ENCODE measurements at regions not wholly inside any gene's neighbourhood (a gene's known extent, or its start where the extent isn't known, plus 50 kb on each side); places are given as distances from the start of the nearest gene placed in this dataset.

GRCh38 chr1:104878203-104878909 is 1128.7 kb downstream of the AMY1C start:
- Histone ChIP-seq H3K27ac (ENCODE audit: insufficient read depth, low read depth, low read length) (no peak overlapping the region), H3K36me3 (ENCODE audit: control insufficient read depth in 2 of 2, extremely low read depth in 1 of 2, insufficient read depth in 2 of 2, low read length in 2 of 2) (no peaks in the 10 kb centered on the region), H4K20me1 (replicated peaks; ENCODE audit: control insufficient read depth, extremely low read depth, insufficient read depth, low read length) (no peaks in the 10 kb centered on the region), H3K4me3 (replicated peaks in 1 of 3; ENCODE audit: insufficient read depth in 1 of 3, low read depth in 1 of 3, low read length in 3 of 3) (no peak overlapping the region), H3K9ac (replicated peaks; ENCODE audit: extremely low read depth, insufficient read depth, low read length) (no peak overlapping the region), H2AFZ (ENCODE audit: low read depth, low read length) (no peak overlapping the region), H3K79me2 (ENCODE audit: control insufficient read depth, insufficient read depth, low read length) (no peaks in the 10 kb centered on the region), H3K9me3 (replicated peaks; ENCODE audit: control insufficient read depth, insufficient read depth, low read length) (no peaks in the 10 kb centered on the region), H3K4me1 (ENCODE audit: control insufficient read depth, extremely low read depth, insufficient read depth, low read length) (no peaks in the 10 kb centered on the region), H3K4me2 (ENCODE audit: insufficient read depth, low read length) (no peak overlapping the region), H3K27me3 (ENCODE audit: control insufficient read depth in 2 of 2, insufficient read depth in 2 of 2, low read length in 2 of 2) (no peaks in the 10 kb centered on the region), H3K9me1 (replicated peaks; ENCODE audit: control insufficient read depth, extremely low read depth, insufficient read depth, low read length) (no peaks in the 10 kb centered on the region)
- FAIRE-seq (no peak), DNase-seq (ENCODE audit: low read depth, low spot score) (no peak)
- dilution Hi-C loops (cut with MboI; ENCODE audit: extremely low pct_ligation_motif_present, low sequenced_read_pairs) (no loop called here), intact Hi-C loops (cut with micrococcal nuclease) (no loop called here)
- no TSS peak for BruUV-seq (replicated peaks)
- ChIA-PET POLR2A (no interaction called here), CTCF (no interaction called here)
- TF ChIP-seq MYC (IDR thresholded peaks at IDR 0.05; ENCODE audit: low read depth, low read length) (no peak), FOS (IDR thresholded peaks at IDR 0.05; ENCODE audit: borderline replicate concordance, insufficient read depth, low read length) (no peak), EZH2 (IDR thresholded peaks at IDR 0.05; ENCODE audit: borderline replicate concordance, low read depth, low read length, severe bottlenecking) (no peak), CTCF (IDR thresholded peaks at IDR 0.05; ENCODE audit: extremely low read depth in 1 of 2, insufficient read depth in 1 of 2, low read depth in 1 of 2, low read length in 2 of 2) (no peak), JUN (IDR thresholded peaks at IDR 0.05; ENCODE audit: borderline replicate concordance, insufficient read depth, insufficient read length, low read depth) (no peak), MAX (IDR thresholded peaks at IDR 0.05; ENCODE audit: insufficient read depth, insufficient read length) (no peak), POLR2AphosphoS5 (IDR thresholded peaks at IDR 0.05; ENCODE audit: insufficient read depth, low read depth, low read length) (no peak), POLR2A (IDR thresholded peaks at IDR 0.05; ENCODE audit: low read depth, low read length) (no peak), GATA2 (IDR thresholded peaks at IDR 0.05; ENCODE audit: insufficient read depth, insufficient read length, low read depth, low read length) (no peak)

Measured in endothelial cell of umbilical vein (primary cell).